NCI-H2171 treated with DMSO at 0.1 percent for 48 hours (cell line): ENCODE measurements at regions not wholly inside any gene's neighbourhood (a gene's known extent, or its start where the extent isn't known, plus 50 kb on each side); places are given as distances from the start of the nearest gene placed in this dataset.
"Not testable (repeated sequence)": the region's sequence is repeated elsewhere in the genome, so short reads cannot be mapped to it uniquely, and the experiment has no call there.

Source experiments
- DNase-seq: peaks from one replicate; lab custom pipeline; 2025; lab: John Stamatoyannopoulos, UW

GRCh38 chr3:25945836-25946235 lies 155.9 kb downstream of the OXSM start:
- no peak for DNase-seq

GRCh38 chr3:25952133-25952532 lies 162.2 kb downstream of the OXSM start:
- DNase-seq, result no peak

GRCh38 chr3:25957026-25957425 lies 167.1 kb downstream of the OXSM start:
- no peak for DNase-seq

- peak; percentile 6 for DNase-seq
Observed at GRCh38 chr3:25960776-25961175, 170.9 kb downstream of the OXSM start.

GRCh38 chr3:25962255-25962654 lies 172.4 kb downstream of the OXSM start:
- peak; percentile 30 for DNase-seq

GRCh38 chr3:25964141-25964540 lies 174.3 kb downstream of the OXSM start:
- no peak for DNase-seq

- no peak for DNase-seq
Observed at GRCh38 chr3:25967385-25967784, 177.5 kb downstream of the OXSM start.

- DNase-seq, result peak; percentile 69
Observed at GRCh38 chr3:25971736-25972135, 181.8 kb downstream of the OXSM start.

- DNase-seq, result peak; percentile 93
Observed at GRCh38 chr3:25973122-25973521, 183.2 kb downstream of the OXSM start.

GRCh38 chr3:25982756-25983155 lies 192.9 kb downstream of the OXSM start:
- no peak for DNase-seq

- no peak for DNase-seq
Observed at GRCh38 chr3:25985621-25986020, 195.7 kb downstream of the OXSM start.

- no peak for DNase-seq
Observed at GRCh38 chr3:25992606-25993005, 202.7 kb downstream of the OXSM start.

- no peak for DNase-seq
Observed at GRCh38 chr3:26004172-26004571, 214.3 kb downstream of the OXSM start.

GRCh38 chr3:26011276-26011675 lies 221.4 kb downstream of the OXSM start:
- DNase-seq, result no peak

GRCh38 chr3:26012241-26012745 lies 222.4 kb downstream of the OXSM start:
- DNase-seq, result no peak

- no peak for DNase-seq
Observed at GRCh38 chr3:26015752-26016151, 225.9 kb downstream of the OXSM start.

GRCh38 chr3:26018889-26019288 lies 229.0 kb downstream of the OXSM start:
- peak; percentile 24 for DNase-seq

GRCh38 chr3:26024206-26024605 lies 234.3 kb downstream of the OXSM start:
- DNase-seq, result not testable (repeated sequence)

GRCh38 chr3:26029321-26029720 lies 239.4 kb downstream of the OXSM start:
- DNase-seq, result no peak

GRCh38 chr3:26042126-26042525 lies 252.2 kb downstream of the OXSM start:
- DNase-seq, result not testable (repeated sequence)

- no peak for DNase-seq
Observed at GRCh38 chr3:26049951-26050350, 260.1 kb downstream of the OXSM start.

- no peak for DNase-seq
Observed at GRCh38 chr3:26050776-26051175, 260.9 kb downstream of the OXSM start.

GRCh38 chr3:26058901-26059321 lies 269.0 kb downstream of the OXSM start:
- DNase-seq, result no peak

GRCh38 chr3:26061947-26062346 lies 272.1 kb downstream of the OXSM start:
- no peak for DNase-seq

- no peak for DNase-seq
Observed at GRCh38 chr3:26064297-26064696, 274.4 kb downstream of the OXSM start.
